GM12878 (cell line): ENCODE measurements at regions not wholly inside any gene's neighbourhood (a gene's known extent, or its start where the extent isn't known, plus 50 kb on each side); places are given as distances from the start of the nearest gene placed in this dataset.
"Not testable (repeated sequence)": the region's sequence is repeated elsewhere in the genome, so short reads cannot be mapped to it uniquely, and the experiment has no call there.

Experiments used
- ATAC-seq: fragments of 200-7000 bp; cut with Tn5 transposase; 3 replicates; pipeline ENCODE4 v1.9.1; 2020; ENCODE audit warnings: mild to moderate bottlenecking, moderate library complexity
- BruUV-seq: library from RNA; stranded (reverse); fragments of 400-500 nt; replicated peaks from 2 replicates; lab custom pipeline; 2021; lab: Mats Ljungman, UMichigan
- CTCF ChIA-PET: fragments of 300-600 bp; sonication (Branson Sonifier 250); formaldehyde crosslinking; extraction: SDS; loops from one replicate; lab custom pipeline; 2021; ENCODE audit warnings: inconsistent platforms; lab: Yijun Ruan, JAX
- POLR2A ChIA-PET: fragments of 350-600 bp; formaldehyde crosslinking; extraction: SDS; loops from one replicate; lab custom pipeline; 2021; ENCODE audit warnings: inconsistent platforms; lab: Charles Lee
- RAD21 ChIA-PET: fragments of 300-600 bp; sonication (Branson Sonifier 250); formaldehyde crosslinking; loops from one replicate; lab custom pipeline; 2023; ENCODE audit warnings: antibody characterized with exemption; ENCODE audit not compliant: unreplicated experiment; lab: Charles Lee
- SMC1A ChIA-PET: fragments of 300-600 bp; sonication (Branson Sonifier 250); formaldehyde crosslinking; loops from one replicate; lab custom pipeline; 2023; ENCODE audit not compliant: unreplicated experiment, uncharacterized antibody; lab: Charles Lee
- DNase-seq: peaks from one replicate; pipeline ENCODE4 v3.0.0-alpha.2; 2011; ENCODE audit warnings: low read depth, low spot score
- FAIRE-seq: peaks from 3 replicates; lab custom pipeline; 2011; peaks lifted over from hg19 to GRCh38; lab: Jason Lieb, UNC
- H2AFZ ChIP-seq: 2 replicates; pipeline ENCODE4 v1.6.0; 2011; ENCODE audit warnings: low read depth, low read length, control low read depth; ENCODE audit not compliant: control insufficient read depth
- H3K27ac ChIP-seq: 2 replicates; pipeline ENCODE4 v1.5.1; 2011; ENCODE audit warnings: control low read depth; ENCODE audit not compliant: control insufficient read depth, insufficient read depth
- H3K27me3 ChIP-seq, 2 experiments: replicated peaks in 1 of 2; 2 replicates each; pipeline versions ENCODE4 v1.6.0 to v1.6.1; 2011; ENCODE audit warnings: low read length in 1 of 2; ENCODE audit not compliant: control insufficient read depth in 2 of 2, insufficient read depth in 2 of 2
- H3K36me3 ChIP-seq, 2 experiments: 2 replicates each; pipeline ENCODE4 v1.5.1; 2011; ENCODE audit warnings: low read length in 1 of 2; ENCODE audit not compliant: control insufficient read depth in 2 of 2, insufficient read depth in 2 of 2
- H3K4me1 ChIP-seq: 2 replicates; pipeline ENCODE4 v1.6.1; 2011; ENCODE audit warnings: mild to moderate bottlenecking, low read length, moderate library complexity, mixed read lengths; ENCODE audit not compliant: control insufficient read depth, insufficient read depth
- H3K4me2 ChIP-seq: 2 replicates; pipeline ENCODE4 v1.6.0; 2011; ENCODE audit warnings: control low read depth; ENCODE audit not compliant: control insufficient read depth, insufficient read depth
- H3K4me3 ChIP-seq: fragments of 200-600 bp; sonication (generic); 2 replicates; pipeline ENCODE4 v1.5.1; 2016
- H3K79me2 ChIP-seq: 2 replicates; pipeline ENCODE4 v1.6.0; 2011; ENCODE audit warnings: low read length; ENCODE audit not compliant: control insufficient read depth, insufficient read depth
- H3K9ac ChIP-seq: 2 replicates; pipeline ENCODE4 v1.8.0; 2011; ENCODE audit warnings: low read length, control low read depth, mixed read lengths; ENCODE audit not compliant: control insufficient read depth, insufficient read depth
- H3K9me3 ChIP-seq: replicated peaks from 3 replicates; pipeline ENCODE4 v1.5.1; 2011; ENCODE audit warnings: mild to moderate bottlenecking, low read length; ENCODE audit not compliant: control insufficient read depth, insufficient read depth
- H4K20me1 ChIP-seq: 2 replicates; pipeline ENCODE4 v1.6.0; 2011; ENCODE audit not compliant: control insufficient read depth, insufficient read depth
- ASH2L ChIP-seq: fragments of 300-600, 200-600 bp; sonication (generic); IDR thresholded peaks from 2 replicates; pipeline ENCODE4 v1.6.1; 2017; ENCODE audit warnings: low read depth, mild to moderate bottlenecking, borderline replicate concordance
- ETV6 ChIP-seq, 2 experiments: fragments of 450-650 bp in 1 of 2; IDR thresholded peaks in 1 of 2; conservative IDR thresholded peaks in 1 of 2; 2 replicates each; pipeline ENCODE4 v1.6.1; 2014; ENCODE audit warnings: antibody characterized with exemption in 1 of 2, borderline replicate concordance in 1 of 2, low read depth in 1 of 2, mild to moderate bottlenecking in 1 of 2, moderate library complexity in 1 of 2
- GATAD2B ChIP-seq: fragments of 450-650 bp; conservative IDR thresholded peaks from 2 replicates; pipeline ENCODE4 v1.6.1; 2017; ENCODE audit warnings: low read depth, mild to moderate bottlenecking, moderate library complexity
- NR2C2 ChIP-seq: IDR thresholded peaks from 2 replicates; pipeline ENCODE4 v1.6.1; 2011; ENCODE audit warnings: borderline replicate concordance, low read depth; ENCODE audit not compliant: control insufficient read depth, insufficient read length
- SIN3A ChIP-seq: IDR thresholded peaks from 2 replicates; pipeline ENCODE4 v1.6.1; 2012; ENCODE audit warnings: low read depth, low read length, improper control_type of control experiment
- SMAD5 ChIP-seq: IDR thresholded peaks from 2 replicates; pipeline ENCODE4 v1.6.1; 2016; ENCODE audit warnings: antibody characterized with exemption, low read depth
- TCF12 ChIP-seq: IDR thresholded peaks from 2 replicates; pipeline ENCODE4 v1.6.1; 2011; ENCODE audit warnings: low read depth, mild to moderate bottlenecking, low read length
- ZNF622 ChIP-seq: fragments of 450-650 bp; IDR thresholded peaks from 2 replicates; pipeline ENCODE4 v1.6.1; 2017; ENCODE audit warnings: mild to moderate bottlenecking, inconsistent platforms
- ZSCAN29 ChIP-seq: fragments of 450-650 bp; IDR thresholded peaks from 2 replicates; pipeline ENCODE4 v1.6.1; 2017; ENCODE audit warnings: mild to moderate bottlenecking, moderate library complexity
- ZZZ3 ChIP-seq: IDR thresholded peaks from 2 replicates; pipeline ENCODE4 v1.6.1; 2011; ENCODE audit warnings: low read depth; ENCODE audit not compliant: control insufficient read depth, insufficient read length
- WGBS: methylation state at CpG from one replicate; pipeline ENCODE4 v1.1.6; 2016; ENCODE audit warnings: low lambda C conversion rate; ENCODE audit not compliant: insufficient replicate concordance, insufficient coverage; ENCODE audit errors: missing lambda C conversion rate; 5-methylcytosine and 5-hydroxymethylcytosine counted together
- in situ Hi-C: fragments of 300-500 bp; cut with MboI; formaldehyde crosslinking; loops from 9 replicates; pipeline ENCODE4 v1.14.3; 2018; ENCODE audit warnings: mixed read lengths
- intact Hi-C: fragments of 100-400 bp; cut with micrococcal nuclease; formaldehyde crosslinking; loops from one replicate; pipeline ENCODE4 v1.14.2; 2022; ENCODE audit not compliant: unreplicated experiment

DNA sequence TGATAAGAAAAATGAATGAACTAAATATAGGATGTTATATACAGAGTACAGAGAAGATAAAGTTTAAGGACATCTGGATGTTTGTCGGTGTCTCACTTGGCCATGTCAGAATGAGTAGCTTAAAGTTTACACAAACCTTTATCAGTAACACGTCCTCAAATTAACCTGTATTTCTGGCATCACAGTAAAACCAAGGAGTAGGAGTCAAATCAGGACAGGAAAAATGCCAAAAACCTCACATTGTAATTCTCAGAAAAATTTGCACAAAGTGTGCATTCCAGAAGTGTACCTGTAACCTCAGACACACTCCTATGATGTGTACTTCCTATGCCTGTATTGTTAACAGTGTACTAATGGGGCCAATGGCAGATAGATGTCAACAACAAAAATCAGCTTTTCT is 139.3 kb downstream of the SMC2 start:
- CTCF ChIA-PET, result no interaction called here
- SMC1A ChIA-PET, result no interaction called here
- in situ Hi-C loops (no loop called here), intact Hi-C loops (no loop called here)
- no peak overlapping the region for H3K9ac ChIP-seq
- no peaks in the 10 kb centered on the region for H3K36me3 ChIP-seq
- RAD21 ChIA-PET, result no interaction called here
- POLR2A ChIA-PET, result no interaction called here
- no peaks in the 10 kb centered on the region for H3K27me3 ChIP-seq
- DNase-seq (no peak), ATAC-seq (no peak)
- 30% methylated on average over 2 of the region's 2 CpGs for WGBS
- H2AFZ ChIP-seq, result no peak overlapping the region
- H3K9me3 ChIP-seq, result no peaks in the 10 kb centered on the region
- no peaks in the 10 kb centered on the region for H4K20me1 ChIP-seq
- no TSS peak for BruUV-seq
- no peaks in the 10 kb centered on the region for H3K79me2 ChIP-seq
- H3K4me3 ChIP-seq, result no peak overlapping the region
- TF ChIP-seq ZSCAN29 (no peak), TCF12 (no peak), ETV6 (conservative IDR thresholded peaks at IDR 0.05 in 1 of 2, IDR thresholded peaks at IDR 0.05 in 1 of 2; ENCODE audit: borderline replicate concordance in 1 of 2, low read depth in 1 of 2) (no peak), ZZZ3 (no peak), SMAD5 (no peak), ASH2L (no peak), ZNF622 (no peak), SIN3A (no peak), NR2C2 (no peak), GATAD2B (no peak)
- TF ChIP-seq, all 136 proteins: peak for 0
- Histone ChIP-seq H3K4me1 (no peaks in the 10 kb centered on the region), H3K4me2 (no peak overlapping the region), H3K27ac (no peak overlapping the region)
- no peak for FAIRE-seq

DNA sequence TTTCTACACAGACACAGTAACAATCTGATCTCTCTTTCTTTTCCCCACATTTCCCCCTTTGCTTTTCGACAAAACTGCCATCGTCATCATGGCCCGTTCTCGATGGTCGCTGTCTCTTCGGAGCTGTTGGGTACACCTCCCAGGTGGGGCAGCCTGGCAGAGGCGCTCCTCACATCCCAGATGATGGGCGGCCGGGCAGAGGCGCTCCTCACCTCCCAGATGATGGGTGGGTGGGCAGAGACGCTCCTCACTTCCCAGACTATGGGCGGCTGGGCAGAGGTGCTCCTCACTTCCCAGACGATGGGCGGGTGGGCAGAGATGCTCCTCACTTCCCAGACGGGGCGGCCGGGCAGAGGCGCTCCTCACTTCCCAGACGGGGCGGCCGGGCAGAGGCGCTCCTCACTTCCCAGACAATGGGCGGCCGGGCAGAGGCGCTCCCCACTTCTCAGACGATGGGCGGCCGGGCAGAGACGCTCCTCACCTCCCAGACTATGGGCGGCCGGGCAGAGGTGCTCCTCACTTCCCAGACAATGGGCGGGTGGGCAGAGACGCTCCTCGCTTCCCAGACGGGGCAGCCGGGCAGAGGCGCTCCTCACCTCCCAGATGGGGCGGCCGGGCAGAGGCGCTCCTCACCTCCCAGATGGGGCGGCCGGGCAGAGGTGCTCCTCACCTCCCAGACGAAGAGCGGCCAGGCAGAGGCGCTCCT is 140.7 kb downstream of the SMC2 start:
- intact Hi-C loops, H3K4me2 ChIP-seq, H3K4me3 ChIP-seq, in situ Hi-C loops, H4K20me1 ChIP-seq, H2AFZ ChIP-seq, DNase-seq, H3K9ac ChIP-seq, ATAC-seq, H3K4me1 ChIP-seq, H3K9me3 ChIP-seq, POLR2A ChIA-PET, H3K27me3 ChIP-seq, FAIRE-seq, BruUV-seq, SMC1A ChIA-PET, H3K79me2 ChIP-seq, H3K36me3 ChIP-seq, H3K27ac ChIP-seq, CTCF ChIA-PET, RAD21 ChIA-PET: not testable (repeated sequence)
- 75% methylated on average over 22 of the region's 45 CpGs for WGBS

GRCh38 chr9:104235347-104236120 is 141.4 kb downstream of the SMC2 start:
- 76% methylated on average over 28 of the region's 42 CpGs for WGBS
- CTCF ChIA-PET, H3K27me3 ChIP-seq, H3K79me2 ChIP-seq, BruUV-seq, in situ Hi-C loops, ATAC-seq, H3K4me2 ChIP-seq, H3K4me3 ChIP-seq, H3K27ac ChIP-seq, H3K9ac ChIP-seq, H3K9me3 ChIP-seq, DNase-seq, RAD21 ChIA-PET, FAIRE-seq, H3K36me3 ChIP-seq, H4K20me1 ChIP-seq, H2AFZ ChIP-seq, SMC1A ChIA-PET, POLR2A ChIA-PET, H3K4me1 ChIP-seq, intact Hi-C loops: not testable (repeated sequence)
